Liver (tissue), 8 donors: ENCODE measurements at regions not wholly inside any gene's neighbourhood (a gene's known extent, or its start where the extent isn't known, plus 50 kb on each side); places are given as distances from the start of the nearest gene placed in this dataset.

ENCODE experiments used
- DNase-seq: peaks from one replicate; pipeline ENCODE4 v3.0.0-alpha.2; 2017; ENCODE audit warnings: low spot score
- H3K27ac ChIP-seq, 2 donors: one replicate each; pipeline ENCODE4 v1.7.0; 2013; ENCODE audit warnings: inconsistent platforms in 2 of 2, low read length in 2 of 2, control low read depth in 1 of 2, low read depth in 1 of 2, mild to moderate bottlenecking in 1 of 2
- H3K27me3 ChIP-seq, 4 donors: one replicate each; pipeline versions ENCODE4 v1.6.1 to v1.7.0; 2013; ENCODE audit warnings: low read length in 3 of 4, inconsistent platforms in 1 of 4, mild to moderate bottlenecking in 1 of 4, moderate library complexity in 1 of 4; ENCODE audit not compliant: control insufficient read depth in 4 of 4, insufficient read depth in 4 of 4
- H3K36me3 ChIP-seq, 4 donors: one replicate each; pipeline versions ENCODE4 v1.6.1 to v1.7.0; 2013; ENCODE audit warnings: low read length in 3 of 4, mild to moderate bottlenecking in 3 of 4, low read depth in 1 of 4, moderate library complexity in 1 of 4; ENCODE audit not compliant: control insufficient read depth in 4 of 4, insufficient read depth in 3 of 4
- H3K4me1 ChIP-seq, 4 donors: one replicate each; pipeline versions ENCODE4 v1.6.1 to v1.7.0; 2013; ENCODE audit warnings: low read length in 3 of 4, mild to moderate bottlenecking in 3 of 4, moderate library complexity in 1 of 4; ENCODE audit not compliant: control insufficient read depth in 4 of 4, insufficient read depth in 4 of 4
- H3K4me3 ChIP-seq, 3 donors: one replicate each; pipeline versions ENCODE4 v1.6.1 to v1.7.0; 2013; ENCODE audit warnings: low read length in 3 of 3, control low read depth in 1 of 3, low read depth in 1 of 3, mild to moderate bottlenecking in 1 of 3
- H3K9ac ChIP-seq, 2 donors: one replicate each; pipeline ENCODE4 v1.7.0; 2013; ENCODE audit warnings: low read length in 2 of 2, mild to moderate bottlenecking in 2 of 2, moderate library complexity in 2 of 2, control low read depth in 1 of 2, low read depth in 1 of 2
- H3K9me3 ChIP-seq, 4 donors: one replicate each; pipeline versions ENCODE4 v1.6.1 to v1.7.0; 2013; ENCODE audit warnings: low read length in 3 of 4; ENCODE audit not compliant: control insufficient read depth in 4 of 4
- EGR1 ChIP-seq, 2 donors: IDR thresholded peaks; 2 replicates each; pipeline ENCODE4 v1.6.1; 2016 to 2018; ENCODE audit warnings: antibody characterized with exemption in 2 of 2, low read depth in 2 of 2
- FOXA1 ChIP-seq: IDR thresholded peaks from 2 replicates; pipeline ENCODE4 v1.6.1; 2016; ENCODE audit warnings: antibody characterized with exemption
- FOXA2 ChIP-seq: IDR thresholded peaks from 2 replicates; pipeline ENCODE4 v1.6.1; 2016; ENCODE audit warnings: antibody characterized with exemption
- HNF4A ChIP-seq, 2 donors: conservative IDR thresholded peaks; 2 replicates each; pipeline ENCODE4 v1.6.1; 2016; ENCODE audit warnings: antibody characterized with exemption in 2 of 2, mild to moderate bottlenecking in 2 of 2
- HNF4G ChIP-seq: IDR thresholded peaks from 2 replicates; pipeline ENCODE4 v1.6.1; 2016; ENCODE audit warnings: antibody characterized with exemption
- NR2F2 ChIP-seq: IDR thresholded peaks from 2 replicates; pipeline ENCODE4 v1.6.1; 2016; ENCODE audit warnings: antibody characterized with exemption
- RAD21 ChIP-seq, 2 donors: IDR thresholded peaks; 2 replicates each; pipeline ENCODE4 v1.6.1; 2016; ENCODE audit warnings: antibody characterized with exemption in 2 of 2, mild to moderate bottlenecking in 2 of 2
- SP1 ChIP-seq: IDR thresholded peaks from 2 replicates; pipeline ENCODE4 v1.6.1; 2018; ENCODE audit warnings: antibody characterized with exemption, mild to moderate bottlenecking
- TAF1 ChIP-seq: conservative IDR thresholded peaks from 2 replicates; pipeline ENCODE4 v1.6.1; 2016; ENCODE audit warnings: antibody characterized with exemption, mild to moderate bottlenecking
- WGBS: extraction: QIAGEN DNeasy Blood & Tissue Kit; methylation state at CpG from one replicate; pipeline ENCODE4 v1.1.7; 2013; 5-methylcytosine and 5-hydroxymethylcytosine counted together
- TF ChIP-seq, protein P1 (sequence below): IDR thresholded peaks from 2 replicates; pipeline ENCODE4 v1.6.1; 2016; ENCODE audit warnings: antibody characterized with exemption, mild to moderate bottlenecking
- TF ChIP-seq, protein P2 (sequence below): IDR thresholded peaks from 2 replicates; pipeline ENCODE4 v1.6.1; 2016; ENCODE audit warnings: antibody characterized with exemption
- TF ChIP-seq, protein P3 (sequence below): fragments of 150-350 bp; IDR thresholded peaks from 2 replicates; pipeline ENCODE4 v1.5.1; 2017; ENCODE audit warnings: improper control_type of control experiment, low read depth, low read length; ENCODE audit not compliant: missing input control
- TF ChIP-seq, protein P4 (sequence below): IDR thresholded peaks from 2 replicates; pipeline ENCODE4 v1.6.1; 2016; ENCODE audit warnings: antibody characterized with exemption
- donor health status: healthy.
- donor health status: healthy.
- donor health status: healthy.
- donor health status: healthy.
- donor health status: healthy.

DNA sequence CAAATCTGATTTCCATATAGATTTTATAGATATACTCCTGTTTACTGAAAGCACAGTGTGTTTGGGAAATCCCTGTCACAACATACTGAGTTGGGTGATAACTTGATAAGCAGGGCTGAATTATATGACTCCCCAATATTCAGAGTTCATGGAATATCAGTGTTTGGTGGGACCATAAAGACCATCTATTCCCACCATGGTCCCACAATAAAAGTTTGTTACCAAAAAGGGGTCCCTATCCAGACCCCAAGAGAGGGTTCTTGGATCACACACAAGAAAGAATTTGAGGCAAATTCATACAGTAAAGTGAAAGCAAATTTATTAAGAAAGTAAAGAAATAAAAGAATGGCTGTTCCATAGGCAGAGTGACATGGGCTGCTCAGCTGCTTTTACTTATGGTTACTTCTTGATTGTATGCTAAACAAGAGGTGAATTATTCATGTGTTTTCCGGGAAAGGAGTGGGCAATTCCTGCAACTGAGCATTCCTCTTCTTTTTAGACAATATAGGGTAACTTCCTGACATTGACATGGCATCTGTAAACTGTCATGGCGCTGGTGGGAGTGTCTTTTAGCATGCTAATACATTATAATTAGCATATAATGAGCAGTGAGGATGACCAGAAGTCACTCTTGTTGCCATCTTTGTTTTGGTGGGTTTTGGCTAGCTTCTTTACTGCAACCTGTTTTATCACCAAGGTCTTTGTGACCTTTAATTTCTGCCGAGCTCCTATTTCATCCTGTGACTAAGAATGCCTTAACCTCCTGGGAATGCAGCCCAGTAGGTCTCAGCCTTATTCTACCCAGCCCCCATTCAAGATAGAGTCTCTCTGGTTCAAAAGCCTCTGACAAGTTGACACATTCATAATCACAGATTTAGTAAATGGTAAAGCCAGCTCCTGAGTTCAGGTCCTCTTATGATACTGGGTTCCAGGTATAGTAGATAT, 240.6 kb upstream of the PDGFD start:
- H3K4me3 ChIP-seq, result no peak overlapping the region
- TF ChIP-seq RAD21 (IDR thresholded peaks at IDR 0.05) (no peak), NR2F2 (no peak), FOXA1 (no peak), HNF4G (no peak), FOXA2 (no peak), HNF4A (conservative IDR thresholded peaks at IDR 0.05) (no peak), TAF1 (no peak), EGR1 (IDR thresholded peaks at IDR 0.05; ENCODE audit: low read depth in 2 of 2) (no peak), SP1 (no peak)
- TF ChIP-seq, protein P1, sequence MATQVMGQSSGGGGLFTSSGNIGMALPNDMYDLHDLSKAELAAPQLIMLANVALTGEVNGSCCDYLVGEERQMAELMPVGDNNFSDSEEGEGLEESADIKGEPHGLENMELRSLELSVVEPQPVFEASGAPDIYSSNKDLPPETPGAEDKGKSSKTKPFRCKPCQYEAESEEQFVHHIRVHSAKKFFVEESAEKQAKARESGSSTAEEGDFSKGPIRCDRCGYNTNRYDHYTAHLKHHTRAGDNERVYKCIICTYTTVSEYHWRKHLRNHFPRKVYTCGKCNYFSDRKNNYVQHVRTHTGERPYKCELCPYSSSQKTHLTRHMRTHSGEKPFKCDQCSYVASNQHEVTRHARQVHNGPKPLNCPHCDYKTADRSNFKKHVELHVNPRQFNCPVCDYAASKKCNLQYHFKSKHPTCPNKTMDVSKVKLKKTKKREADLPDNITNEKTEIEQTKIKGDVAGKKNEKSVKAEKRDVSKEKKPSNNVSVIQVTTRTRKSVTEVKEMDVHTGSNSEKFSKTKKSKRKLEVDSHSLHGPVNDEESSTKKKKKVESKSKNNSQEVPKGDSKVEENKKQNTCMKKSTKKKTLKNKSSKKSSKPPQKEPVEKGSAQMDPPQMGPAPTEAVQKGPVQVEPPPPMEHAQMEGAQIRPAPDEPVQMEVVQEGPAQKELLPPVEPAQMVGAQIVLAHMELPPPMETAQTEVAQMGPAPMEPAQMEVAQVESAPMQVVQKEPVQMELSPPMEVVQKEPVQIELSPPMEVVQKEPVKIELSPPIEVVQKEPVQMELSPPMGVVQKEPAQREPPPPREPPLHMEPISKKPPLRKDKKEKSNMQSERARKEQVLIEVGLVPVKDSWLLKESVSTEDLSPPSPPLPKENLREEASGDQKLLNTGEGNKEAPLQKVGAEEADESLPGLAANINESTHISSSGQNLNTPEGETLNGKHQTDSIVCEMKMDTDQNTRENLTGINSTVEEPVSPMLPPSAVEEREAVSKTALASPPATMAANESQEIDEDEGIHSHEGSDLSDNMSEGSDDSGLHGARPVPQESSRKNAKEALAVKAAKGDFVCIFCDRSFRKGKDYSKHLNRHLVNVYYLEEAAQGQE, result no peak
- TF ChIP-seq, protein P2, sequence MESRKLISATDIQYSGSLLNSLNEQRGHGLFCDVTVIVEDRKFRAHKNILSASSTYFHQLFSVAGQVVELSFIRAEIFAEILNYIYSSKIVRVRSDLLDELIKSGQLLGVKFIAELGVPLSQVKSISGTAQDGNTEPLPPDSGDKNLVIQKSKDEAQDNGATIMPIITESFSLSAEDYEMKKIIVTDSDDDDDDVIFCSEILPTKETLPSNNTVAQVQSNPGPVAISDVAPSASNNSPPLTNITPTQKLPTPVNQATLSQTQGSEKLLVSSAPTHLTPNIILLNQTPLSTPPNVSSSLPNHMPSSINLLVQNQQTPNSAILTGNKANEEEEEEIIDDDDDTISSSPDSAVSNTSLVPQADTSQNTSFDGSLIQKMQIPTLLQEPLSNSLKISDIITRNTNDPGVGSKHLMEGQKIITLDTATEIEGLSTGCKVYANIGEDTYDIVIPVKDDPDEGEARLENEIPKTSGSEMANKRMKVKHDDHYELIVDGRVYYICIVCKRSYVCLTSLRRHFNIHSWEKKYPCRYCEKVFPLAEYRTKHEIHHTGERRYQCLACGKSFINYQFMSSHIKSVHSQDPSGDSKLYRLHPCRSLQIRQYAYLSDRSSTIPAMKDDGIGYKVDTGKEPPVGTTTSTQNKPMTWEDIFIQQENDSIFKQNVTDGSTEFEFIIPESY, result no peak
- TF ChIP-seq, protein P3, sequence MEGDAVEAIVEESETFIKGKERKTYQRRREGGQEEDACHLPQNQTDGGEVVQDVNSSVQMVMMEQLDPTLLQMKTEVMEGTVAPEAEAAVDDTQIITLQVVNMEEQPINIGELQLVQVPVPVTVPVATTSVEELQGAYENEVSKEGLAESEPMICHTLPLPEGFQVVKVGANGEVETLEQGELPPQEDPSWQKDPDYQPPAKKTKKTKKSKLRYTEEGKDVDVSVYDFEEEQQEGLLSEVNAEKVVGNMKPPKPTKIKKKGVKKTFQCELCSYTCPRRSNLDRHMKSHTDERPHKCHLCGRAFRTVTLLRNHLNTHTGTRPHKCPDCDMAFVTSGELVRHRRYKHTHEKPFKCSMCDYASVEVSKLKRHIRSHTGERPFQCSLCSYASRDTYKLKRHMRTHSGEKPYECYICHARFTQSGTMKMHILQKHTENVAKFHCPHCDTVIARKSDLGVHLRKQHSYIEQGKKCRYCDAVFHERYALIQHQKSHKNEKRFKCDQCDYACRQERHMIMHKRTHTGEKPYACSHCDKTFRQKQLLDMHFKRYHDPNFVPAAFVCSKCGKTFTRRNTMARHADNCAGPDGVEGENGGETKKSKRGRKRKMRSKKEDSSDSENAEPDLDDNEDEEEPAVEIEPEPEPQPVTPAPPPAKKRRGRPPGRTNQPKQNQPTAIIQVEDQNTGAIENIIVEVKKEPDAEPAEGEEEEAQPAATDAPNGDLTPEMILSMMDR, result no peak
- TF ChIP-seq, protein P4, sequence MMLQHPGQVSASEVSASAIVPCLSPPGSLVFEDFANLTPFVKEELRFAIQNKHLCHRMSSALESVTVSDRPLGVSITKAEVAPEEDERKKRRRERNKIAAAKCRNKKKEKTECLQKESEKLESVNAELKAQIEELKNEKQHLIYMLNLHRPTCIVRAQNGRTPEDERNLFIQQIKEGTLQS, result no peak
- H3K27me3 ChIP-seq, result no peaks in the 10 kb centered on the region
- no peaks in the 10 kb centered on the region for H3K9me3 ChIP-seq
- H3K9ac ChIP-seq, result no peak overlapping the region
- H3K4me1 ChIP-seq, result no peaks in the 10 kb centered on the region
- H3K36me3 ChIP-seq, result no peaks in the 10 kb centered on the region
- DNase-seq, result no peak
- WGBS, result 57% methylated on average over 3 of the region's 3 CpGs
- no peak overlapping the region for H3K27ac ChIP-seq
